ENCODE measurements at regions not wholly inside any gene's neighbourhood (a gene's known extent, or its start where the extent isn't known, plus 50 kb on each side); places are given as distances from the start of the nearest gene placed in this dataset.

DNA sequence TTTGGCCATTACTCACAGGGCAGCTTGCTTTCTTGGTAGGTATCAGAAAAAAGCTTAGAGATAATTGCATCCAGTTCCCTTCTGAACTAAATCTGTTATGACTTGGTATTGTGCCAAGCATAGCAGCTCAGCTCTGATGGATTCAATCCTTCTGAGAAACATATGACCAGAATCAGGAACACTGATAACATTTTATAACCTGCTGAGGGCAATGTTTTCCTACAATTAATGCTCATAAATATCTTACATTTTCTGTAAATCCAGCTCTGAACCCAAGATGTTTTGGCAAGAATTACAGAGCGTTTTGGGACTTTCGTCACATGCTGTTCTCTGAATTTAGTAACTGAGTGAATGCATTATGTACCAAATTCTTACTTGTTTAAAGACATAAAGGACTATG lies 167.8 kb downstream of the KIF20B start:
- TF ChIP-seq, protein P1, sequence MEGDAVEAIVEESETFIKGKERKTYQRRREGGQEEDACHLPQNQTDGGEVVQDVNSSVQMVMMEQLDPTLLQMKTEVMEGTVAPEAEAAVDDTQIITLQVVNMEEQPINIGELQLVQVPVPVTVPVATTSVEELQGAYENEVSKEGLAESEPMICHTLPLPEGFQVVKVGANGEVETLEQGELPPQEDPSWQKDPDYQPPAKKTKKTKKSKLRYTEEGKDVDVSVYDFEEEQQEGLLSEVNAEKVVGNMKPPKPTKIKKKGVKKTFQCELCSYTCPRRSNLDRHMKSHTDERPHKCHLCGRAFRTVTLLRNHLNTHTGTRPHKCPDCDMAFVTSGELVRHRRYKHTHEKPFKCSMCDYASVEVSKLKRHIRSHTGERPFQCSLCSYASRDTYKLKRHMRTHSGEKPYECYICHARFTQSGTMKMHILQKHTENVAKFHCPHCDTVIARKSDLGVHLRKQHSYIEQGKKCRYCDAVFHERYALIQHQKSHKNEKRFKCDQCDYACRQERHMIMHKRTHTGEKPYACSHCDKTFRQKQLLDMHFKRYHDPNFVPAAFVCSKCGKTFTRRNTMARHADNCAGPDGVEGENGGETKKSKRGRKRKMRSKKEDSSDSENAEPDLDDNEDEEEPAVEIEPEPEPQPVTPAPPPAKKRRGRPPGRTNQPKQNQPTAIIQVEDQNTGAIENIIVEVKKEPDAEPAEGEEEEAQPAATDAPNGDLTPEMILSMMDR (IDR thresholded peaks at IDR 0.05): no peak
- ATAC-seq: no peak
- Histone ChIP-seq H3K36me3 (no peaks in the 10 kb centered on the region), H3K9me3 (no peaks in the 10 kb centered on the region), H3K27ac (no peak overlapping the region), H3K4me1 (no peaks in the 10 kb centered on the region), H3K4me3 (no peak overlapping the region), H3K27me3 (no peaks in the 10 kb centered on the region)
- no peak for DNase-seq
- intact Hi-C loops (cut with DNase I): no loop called here

DNA sequence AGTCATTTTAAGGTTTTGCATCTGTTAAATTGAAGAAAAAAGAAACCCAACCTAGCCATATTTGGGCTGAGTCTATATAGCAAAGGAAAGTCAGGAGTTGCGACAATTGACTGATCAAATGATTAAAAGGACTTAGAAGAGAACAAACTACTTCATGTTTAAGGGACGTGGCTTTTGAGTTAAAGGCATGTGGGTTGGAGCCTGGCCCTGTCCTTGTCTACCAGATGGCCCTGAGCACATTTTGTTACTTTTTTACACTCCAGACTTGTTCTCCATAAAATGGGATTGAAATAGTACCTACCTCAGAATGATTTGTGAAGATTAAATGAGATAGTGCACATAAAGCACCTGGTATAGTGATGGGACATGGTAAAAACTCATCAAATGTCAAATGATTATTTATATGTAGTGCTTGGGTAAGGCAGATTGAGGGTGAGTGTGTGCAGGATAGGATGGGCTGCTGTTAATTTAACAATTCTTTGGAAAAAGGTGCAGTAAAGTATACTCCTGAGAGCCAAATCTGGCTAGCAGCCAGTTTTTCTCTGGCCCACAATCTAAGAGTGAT lies 168.3 kb downstream of the KIF20B start:
- no peak for DNase-seq
- intact Hi-C loops (cut with DNase I): no loop called here
- H3K27ac ChIP-seq: no peak overlapping the region
- H3K27me3 ChIP-seq: no peaks in the 10 kb centered on the region
- H3K36me3 ChIP-seq: no peaks in the 10 kb centered on the region
- TF ChIP-seq, protein P1 (IDR thresholded peaks at IDR 0.05): no peak
- no peak overlapping the region for H3K4me3 ChIP-seq
- H3K9me3 ChIP-seq: no peaks in the 10 kb centered on the region
- ATAC-seq: no peak
- H3K4me1 ChIP-seq: no peaks in the 10 kb centered on the region

DNA sequence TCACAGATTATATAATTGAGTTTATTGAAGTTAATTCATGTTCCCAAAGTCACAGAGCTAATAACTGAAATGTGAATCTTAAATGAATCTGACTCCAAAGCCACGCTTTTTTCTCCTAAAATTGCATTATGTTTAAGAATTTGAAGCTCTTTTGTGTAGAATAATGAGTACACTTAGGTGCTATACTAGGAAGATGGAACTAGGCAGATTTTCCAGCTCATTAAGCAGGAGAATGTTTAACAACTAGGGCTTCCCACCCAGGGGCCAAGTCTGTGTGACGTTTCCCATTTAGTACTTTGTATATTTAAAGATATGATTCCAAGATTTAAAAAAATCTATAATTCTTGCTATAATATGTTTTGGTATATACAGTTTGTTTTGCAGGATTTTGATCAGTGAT lies 169.5 kb downstream of the KIF20B start:
- no peaks in the 10 kb centered on the region for H3K9me3 ChIP-seq

DNA sequence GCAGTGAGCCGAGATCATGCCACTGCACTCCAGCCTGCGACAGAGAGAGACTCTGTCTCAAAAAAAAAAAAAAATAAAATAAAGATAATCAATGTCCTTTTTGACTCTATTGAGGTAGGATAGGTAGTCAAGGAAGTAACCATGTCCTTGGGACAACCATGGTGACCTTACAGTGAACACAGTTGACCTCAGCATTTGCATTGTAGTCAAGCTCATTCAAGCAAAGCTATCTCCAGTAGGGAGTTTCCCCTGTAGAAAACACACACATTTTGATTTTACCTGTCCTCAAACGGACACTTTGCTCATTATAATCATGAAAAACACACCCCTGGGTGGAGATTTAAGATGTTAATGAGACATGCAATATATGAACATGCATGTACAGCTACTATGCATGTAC lies 171.7 kb downstream of the KIF20B start:
- TF ChIP-seq, protein P1 (IDR thresholded peaks at IDR 0.05): no peak
- H3K9me3 ChIP-seq: no peaks in the 10 kb centered on the region
- H3K4me3 ChIP-seq: no peak overlapping the region
- H3K27ac ChIP-seq: no peak overlapping the region
- ATAC-seq: no peak
- intact Hi-C loops (cut with DNase I): no loop called here
- H3K4me1 ChIP-seq: no peaks in the 10 kb centered on the region
- no peaks in the 10 kb centered on the region for H3K27me3 ChIP-seq
- DNase-seq: no peak
- H3K36me3 ChIP-seq: no peaks in the 10 kb centered on the region

More for the DNA sequence above, 169.5 kb downstream of the KIF20B start:
- intact Hi-C loops (cut with DNase I): no loop called here
- no peaks in the 10 kb centered on the region for H3K4me1 ChIP-seq
- no peaks in the 10 kb centered on the region for H3K27me3 ChIP-seq
- DNase-seq: no peak
- H3K4me3 ChIP-seq: no peak overlapping the region
- TF ChIP-seq, protein P1 (IDR thresholded peaks at IDR 0.05): no peak
- H3K36me3 ChIP-seq: no peaks in the 10 kb centered on the region
- H3K27ac ChIP-seq: no peak overlapping the region
- ATAC-seq: no peak

DNA sequence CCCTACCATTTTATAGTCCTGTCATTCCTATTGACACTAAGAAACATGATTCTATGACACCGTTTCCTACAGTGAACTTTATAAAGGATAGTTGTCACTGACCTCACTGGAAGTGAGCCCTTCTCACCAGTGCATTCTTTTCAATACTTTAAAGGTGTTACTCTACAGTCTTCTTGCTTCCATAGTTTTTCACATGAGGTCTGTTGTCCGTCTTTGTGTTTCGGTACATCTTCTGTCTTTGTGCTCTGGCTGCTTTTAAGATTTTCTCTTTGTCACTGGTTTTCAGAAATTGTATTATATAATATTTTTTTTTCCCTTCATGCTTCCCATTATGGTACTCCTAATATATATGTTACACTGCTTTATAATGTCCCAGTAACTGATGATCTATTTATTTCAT lies 174.2 kb downstream of the KIF20B start:
- Histone ChIP-seq H3K36me3 (no peaks in the 10 kb centered on the region), H3K27me3 (no peaks in the 10 kb centered on the region), H3K4me1 (no peaks in the 10 kb centered on the region), H3K27ac (no peak overlapping the region), H3K9me3 (no peaks in the 10 kb centered on the region), H3K4me3 (no peak overlapping the region)
- ATAC-seq (no peak), DNase-seq (no peak)
- intact Hi-C loops (cut with DNase I): no loop called here
- TF ChIP-seq, protein P1 (IDR thresholded peaks at IDR 0.05): no peak

DNA sequence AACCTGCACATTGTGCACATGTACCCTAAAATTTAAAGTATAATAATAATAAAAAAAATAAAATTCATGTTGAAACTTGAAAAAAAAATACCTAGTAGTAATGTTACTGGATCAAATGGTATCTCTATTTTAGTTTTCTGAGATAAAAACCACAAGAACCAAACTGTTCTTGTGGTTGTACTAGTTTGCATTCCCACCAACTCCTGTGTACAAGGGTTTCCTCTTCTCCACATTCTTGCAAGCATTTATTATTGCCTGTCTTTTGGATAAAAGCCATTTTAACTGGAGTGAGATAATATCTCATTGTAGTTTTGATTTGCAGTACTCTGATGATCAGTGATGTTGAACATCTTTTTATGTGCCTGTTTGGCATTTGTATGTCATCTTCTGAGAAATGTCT lies 177.7 kb downstream of the KIF20B start:
- Histone ChIP-seq H3K9me3 (no peaks in the 10 kb centered on the region), H3K27ac (no peak overlapping the region), H3K4me1 (no peaks in the 10 kb centered on the region), H3K36me3 (no peaks in the 10 kb centered on the region), H3K4me3 (no peak overlapping the region), H3K27me3 (no peaks in the 10 kb centered on the region)
- TF ChIP-seq, protein P1 (IDR thresholded peaks at IDR 0.05): no peak
- ATAC-seq: no peak
- intact Hi-C loops (cut with DNase I): no loop called here
- DNase-seq: no peak
